ENCODE measurements at regions not wholly inside any gene's neighbourhood (a gene's known extent, or its start where the extent isn't known, plus 50 kb on each side); places are given as distances from the start of the nearest gene placed in this dataset.
"Not testable (repeated sequence)": the region's sequence is repeated elsewhere in the genome, so short reads cannot be mapped to it uniquely, and the experiment has no call there.

- DNase-seq, result no peak
Measured at GRCh38 chr15:56568466-56569167, 103.7 kb upstream of the MNS1 start.

GRCh38 chr15:56557415-56557814 is 92.5 kb upstream of the MNS1 start:
- no peak for DNase-seq
- in situ Hi-C loops (cut with HindIII; ENCODE audit: low pct_ligation_motif_present, low pct_unique_long_range_greater_than_20kb, low sequenced_read_pairs), result no loop called here

More at GRCh38 chr15:56568466-56569167, 103.7 kb upstream of the MNS1 start:
- in situ Hi-C loops (cut with HindIII; ENCODE audit: low pct_ligation_motif_present, low pct_unique_long_range_greater_than_20kb, low sequenced_read_pairs), result no loop called here

DNA sequence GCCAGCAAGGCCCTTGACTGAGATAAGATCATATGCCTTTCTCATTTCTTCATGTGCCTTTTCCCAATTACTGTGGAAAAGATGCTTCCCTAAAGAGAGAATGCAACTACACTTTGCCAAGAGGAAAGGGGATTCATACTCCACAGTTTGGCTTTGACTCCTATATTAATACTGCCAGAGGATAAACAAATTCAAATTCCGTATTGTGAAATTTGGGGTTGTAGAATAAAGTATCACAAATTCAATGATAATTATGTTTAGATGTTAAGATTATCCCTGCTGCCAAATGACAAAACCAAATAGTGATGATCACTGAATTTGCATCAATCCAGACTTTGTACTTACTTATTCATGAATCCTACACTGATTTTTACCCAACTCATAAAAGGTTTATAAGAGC is 88.5 kb upstream of the MNS1 start:
- in situ Hi-C loops (cut with HindIII; ENCODE audit: low pct_ligation_motif_present, low pct_unique_long_range_greater_than_20kb, low sequenced_read_pairs), result no loop called here
- no peak for DNase-seq

DNA sequence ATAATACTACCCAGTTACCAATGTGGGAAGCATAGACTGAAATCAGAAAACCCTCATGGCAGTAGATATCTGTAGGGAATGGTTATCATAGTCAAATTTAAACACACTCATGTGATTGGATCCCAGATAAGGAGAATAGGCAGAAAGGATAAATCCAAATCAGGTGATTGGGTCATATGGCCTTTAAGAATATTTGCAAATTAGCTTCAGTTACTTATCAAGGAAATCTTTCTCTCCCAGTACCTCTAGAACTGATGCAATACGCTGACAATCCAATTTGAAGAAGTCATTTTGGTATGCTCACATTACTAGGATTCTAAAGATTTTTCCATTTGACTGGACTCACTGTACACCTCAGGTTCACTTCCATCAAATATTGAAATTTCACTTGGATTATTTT is 87.7 kb upstream of the MNS1 start:
- in situ Hi-C loops (cut with HindIII; ENCODE audit: low pct_ligation_motif_present, low pct_unique_long_range_greater_than_20kb, low sequenced_read_pairs), result no loop called here
- DNase-seq, result no peak

- in situ Hi-C loops (cut with HindIII; ENCODE audit: low pct_ligation_motif_present, low pct_unique_long_range_greater_than_20kb, low sequenced_read_pairs), result not testable (repeated sequence)
Measured at GRCh38 chr15:56540570-56540969, 75.6 kb upstream of the MNS1 start.

DNA sequence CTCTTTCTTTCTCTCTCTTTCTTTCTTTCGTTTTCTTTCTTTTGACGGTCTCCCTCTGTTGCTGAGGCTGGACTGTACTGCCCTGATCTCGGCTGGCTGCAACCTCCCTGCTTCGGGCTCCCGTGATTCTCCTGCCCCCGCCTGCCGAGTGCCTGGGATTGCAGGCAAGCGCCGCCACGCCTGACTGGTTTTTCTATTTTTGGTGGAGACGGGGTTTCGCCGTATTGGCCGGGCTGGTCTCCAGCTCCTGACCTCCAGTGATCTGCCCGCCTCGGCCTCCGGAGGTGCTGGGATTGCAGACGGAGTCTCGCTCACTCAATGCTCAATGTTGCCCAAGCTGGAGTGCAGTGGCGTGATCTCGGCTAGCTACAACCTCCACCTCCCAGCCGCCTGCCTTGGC is 75.2 kb upstream of the MNS1 start:
- DNase-seq; in situ Hi-C loops (cut with HindIII; ENCODE audit: low pct_ligation_motif_present, low pct_unique_long_range_greater_than_20kb, low sequenced_read_pairs): not testable (repeated sequence)

More at GRCh38 chr15:56540570-56540969, 75.6 kb upstream of the MNS1 start:
- DNase-seq, result not testable (repeated sequence)

DNA sequence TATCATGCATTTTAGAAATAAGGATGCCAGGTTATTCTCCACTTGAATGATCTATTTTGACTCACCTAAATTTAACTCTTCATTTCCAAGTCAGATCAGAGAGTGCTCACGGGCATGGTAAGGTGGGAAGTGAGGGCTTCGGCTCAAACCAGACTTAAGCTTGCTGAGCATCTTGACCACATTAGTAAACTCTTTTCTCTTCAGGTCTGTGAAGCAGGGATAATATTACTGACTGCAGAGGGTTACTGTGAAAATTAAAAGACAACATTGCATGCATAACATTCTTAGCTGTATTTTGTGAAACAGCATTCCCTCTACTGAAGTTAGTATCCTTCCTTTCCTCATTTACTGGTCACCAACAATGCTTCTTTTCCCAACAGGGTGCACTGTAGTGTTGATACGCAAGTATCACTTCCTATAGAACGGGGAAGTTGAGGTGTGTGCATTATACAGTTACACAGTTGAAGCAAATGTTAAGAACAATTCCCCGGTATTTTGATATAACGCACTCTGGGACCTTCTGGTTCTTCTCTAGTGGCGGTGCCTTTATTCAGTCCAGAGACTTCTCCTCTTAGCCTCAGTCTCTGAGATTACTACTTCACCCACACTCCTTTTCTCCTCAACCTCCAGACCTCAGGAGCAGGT is 74.1 kb upstream of the MNS1 start:
- in situ Hi-C loops (cut with HindIII; ENCODE audit: low pct_ligation_motif_present, low pct_unique_long_range_greater_than_20kb, low sequenced_read_pairs), result no loop called here
- no peak for DNase-seq

DNA sequence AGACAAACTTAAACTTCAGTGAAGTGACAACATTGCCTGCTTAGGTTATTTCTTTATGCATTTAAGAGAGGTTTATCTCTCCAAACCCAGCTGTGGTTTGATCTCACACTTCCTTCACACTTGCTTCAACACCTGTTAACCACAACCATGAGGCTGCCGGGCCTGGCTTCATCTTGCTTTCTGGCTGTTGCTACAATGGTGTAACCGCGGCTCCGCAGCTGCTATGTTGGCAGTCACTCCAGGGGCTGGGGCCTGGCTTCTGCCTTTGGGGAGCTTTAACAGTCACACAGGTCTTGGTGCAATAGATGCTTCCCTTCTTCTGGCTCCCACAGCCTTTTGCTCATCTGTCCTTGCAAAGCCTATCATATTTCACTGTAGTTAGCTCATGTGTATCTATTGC is 72.9 kb upstream of the MNS1 start:
- no peak for DNase-seq

DNA sequence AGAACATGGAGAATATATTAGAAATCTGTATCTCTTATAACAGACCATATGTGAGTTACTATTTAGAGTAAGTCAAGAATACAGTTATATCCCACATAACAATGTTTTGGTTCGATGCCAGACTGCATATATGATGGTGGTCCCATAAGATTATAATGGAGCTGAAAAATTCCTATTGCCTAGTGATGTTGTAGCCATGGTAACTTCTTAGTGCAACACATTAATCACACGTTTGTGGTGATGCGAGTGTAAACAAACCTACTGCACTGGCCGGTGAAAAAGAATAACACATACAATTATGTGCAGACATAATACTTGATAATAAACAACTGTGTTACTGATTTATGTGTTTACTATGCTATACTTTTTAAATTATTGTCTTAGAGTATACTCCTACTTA is 69.8 kb upstream of the MNS1 start:
- in situ Hi-C loops (cut with HindIII; ENCODE audit: low pct_ligation_motif_present, low pct_unique_long_range_greater_than_20kb, low sequenced_read_pairs), result no loop called here

More for the DNA sequence above, 72.9 kb upstream of the MNS1 start:
- in situ Hi-C loops (cut with HindIII; ENCODE audit: low pct_ligation_motif_present, low pct_unique_long_range_greater_than_20kb, low sequenced_read_pairs), result no loop called here

DNA sequence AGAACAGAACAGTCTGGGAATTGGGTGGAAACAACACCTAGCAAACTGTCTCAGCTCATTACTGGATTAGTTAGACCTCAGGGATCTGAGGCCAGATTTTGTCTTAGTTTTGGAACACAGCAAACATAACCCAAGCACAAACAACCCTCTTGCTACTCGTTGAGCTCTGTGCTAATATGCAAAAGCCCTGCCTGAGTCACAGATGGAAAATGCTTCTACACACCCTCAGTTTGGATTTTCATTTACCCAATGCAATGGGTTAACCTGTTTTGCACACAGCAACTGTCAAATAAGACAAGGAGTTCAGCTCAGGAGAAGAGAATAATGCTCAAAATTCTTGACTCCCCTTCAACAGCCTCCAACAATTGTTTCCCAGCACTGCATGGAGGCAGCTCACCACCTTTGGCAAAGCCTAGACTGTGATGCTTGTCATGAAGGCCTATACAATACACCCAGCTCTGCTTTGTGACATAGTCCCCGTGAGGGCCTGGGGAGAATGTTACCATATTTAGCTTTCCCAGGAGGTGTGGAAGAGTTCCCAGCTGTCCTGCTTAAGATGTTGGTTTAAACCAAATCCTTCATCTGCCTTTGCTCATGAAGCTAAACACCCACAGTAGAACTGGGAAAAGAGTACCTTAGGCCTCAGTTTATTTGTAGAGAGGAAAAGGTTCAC is 68.9 kb upstream of the MNS1 start:
- DNase-seq, result no peak
- in situ Hi-C loops (cut with HindIII; ENCODE audit: low pct_ligation_motif_present, low pct_unique_long_range_greater_than_20kb, low sequenced_read_pairs), result no loop called here

More for the DNA sequence above, 69.8 kb upstream of the MNS1 start:
- DNase-seq, result no peak

GRCh38 chr15:56532721-56533460 is 68.0 kb upstream of the MNS1 start:
- DNase-seq, result no peak
- in situ Hi-C loops (cut with HindIII; ENCODE audit: low pct_ligation_motif_present, low pct_unique_long_range_greater_than_20kb, low sequenced_read_pairs), result no loop called here

- no peak for DNase-seq
- in situ Hi-C loops (cut with HindIII; ENCODE audit: low pct_ligation_motif_present, low pct_unique_long_range_greater_than_20kb, low sequenced_read_pairs), result no loop called here
Measured at GRCh38 chr15:56530157-56530556, 65.2 kb upstream of the MNS1 start.

DNA sequence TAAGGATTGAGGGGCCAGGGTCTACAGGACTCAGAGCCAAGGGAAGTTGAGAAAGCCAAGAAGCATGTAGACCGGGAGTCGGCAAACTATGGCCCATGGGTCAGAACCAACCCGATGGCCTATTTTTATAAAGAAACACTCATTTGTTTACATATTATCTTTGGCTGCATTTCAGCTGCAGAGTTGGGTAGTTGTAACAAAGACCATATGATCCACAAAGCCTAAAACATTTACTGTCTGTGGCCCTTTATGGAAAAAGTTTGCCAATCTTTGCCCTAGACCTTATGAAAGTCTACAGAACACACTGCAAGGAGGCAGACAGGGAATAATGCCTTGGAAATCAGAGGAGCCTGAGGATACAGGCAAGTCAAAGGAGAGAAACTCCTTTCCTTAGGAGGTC is 63.2 kb upstream of the MNS1 start:
- in situ Hi-C loops (cut with HindIII; ENCODE audit: low pct_ligation_motif_present, low pct_unique_long_range_greater_than_20kb, low sequenced_read_pairs), result no loop called here
- no peak for DNase-seq

DNA sequence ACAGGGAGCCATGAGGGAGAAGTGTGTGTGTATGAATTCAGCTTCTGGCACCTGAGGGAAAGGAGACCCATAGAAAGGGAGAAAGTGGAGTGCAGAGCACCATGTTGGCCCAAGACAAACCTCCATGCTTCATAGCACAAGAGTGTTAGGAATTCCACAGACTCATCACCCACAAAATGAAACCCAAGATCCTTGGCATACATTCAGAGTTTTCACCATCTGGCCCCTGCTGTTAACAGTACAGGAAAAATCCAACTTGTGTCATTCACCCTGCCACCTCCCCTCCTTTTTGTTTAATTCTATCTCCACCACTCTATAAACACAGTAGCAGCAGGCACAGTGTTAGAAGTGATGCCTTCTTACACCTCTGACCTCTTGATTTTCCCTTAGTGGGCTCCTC is 60.0 kb upstream of the MNS1 start:
- in situ Hi-C loops (cut with HindIII; ENCODE audit: low pct_ligation_motif_present, low pct_unique_long_range_greater_than_20kb, low sequenced_read_pairs), result no loop called here

GRCh38 chr15:56523521-56523920 is 58.6 kb upstream of the MNS1 start:
- DNase-seq, result no peak
- in situ Hi-C loops (cut with HindIII; ENCODE audit: low pct_ligation_motif_present, low pct_unique_long_range_greater_than_20kb, low sequenced_read_pairs), result no loop called here

More for the DNA sequence above, 60.0 kb upstream of the MNS1 start:
- DNase-seq, result peak; percentile 83

GRCh38 chr15:56519000-56519399 is 54.1 kb upstream of the MNS1 start:
- no peak for DNase-seq
- in situ Hi-C loops (cut with HindIII; ENCODE audit: low pct_ligation_motif_present, low pct_unique_long_range_greater_than_20kb, low sequenced_read_pairs), result no loop called here

Data from ACHN (cell line).